Activated naive CD4-positive, alpha-beta T cell treated with anti-CD3 and anti-CD28 coated beads for 36 hours (primary cell): ENCODE measurements at regions not wholly inside any gene's neighbourhood (a gene's known extent, or its start where the extent isn't known, plus 50 kb on each side); places are given as distances from the start of the nearest gene placed in this dataset.

Experiments
- CTCF ChIA-PET: fragments of 350-600 bp; sonication (Branson Sonifier 250); formaldehyde crosslinking; loops from one replicate; lab custom pipeline; 2021; ENCODE audit warnings: antibody characterized with exemption; lab: Charles Lee
- DNase-seq: peaks from one replicate; pipeline ENCODE4 v3.0.0-alpha.2; 2020
- H3K27ac Mint-ChIP-seq: one replicate; pipeline ENCODE4 v1.8.0; 2021; ENCODE audit warnings: mild to moderate bottlenecking, mixed read lengths
- H3K27me3 Mint-ChIP-seq: one replicate; pipeline ENCODE4 v1.8.0; 2021; ENCODE audit warnings: low read depth, mixed read lengths
- H3K36me3 Mint-ChIP-seq: one replicate; pipeline ENCODE4 v1.8.0; 2021; ENCODE audit warnings: low read depth, mixed read lengths
- H3K4me1 Mint-ChIP-seq: one replicate; pipeline ENCODE4 v1.8.0; 2021; ENCODE audit warnings: low read depth, mixed read lengths
- H3K4me3 Mint-ChIP-seq: one replicate; pipeline ENCODE4 v1.8.0; 2021; ENCODE audit warnings: mild to moderate bottlenecking, moderate library complexity, mixed read lengths
- H3K9me3 Mint-ChIP-seq: one replicate; pipeline ENCODE4 v1.8.0; 2021; ENCODE audit warnings: mixed read lengths
- intact Hi-C: fragments of 100-400 bp; cut with micrococcal nuclease; formaldehyde crosslinking; loops from one replicate; pipeline ENCODE4 v1.15.1; 2023

GRCh38 chr10:27451054-27451453 lies 53.0 kb upstream of the RAB18 start:
- Mint-ChIP-seq H3K27me3 (no peaks in the 10 kb centered on the region), H3K4me3 (no peak overlapping the region), H3K27ac (no peak overlapping the region), H3K36me3 (no peaks in the 10 kb centered on the region), H3K4me1 (peaks cover 7% of the 10 kb centered on the region), H3K9me3 (no peaks in the 10 kb centered on the region)
- CTCF ChIA-PET = no interaction called here
- intact Hi-C loops = no loop called here
- DNase-seq = no peak

- peaks cover 7% of the 10 kb centered on the region for H3K4me1 Mint-ChIP-seq
- CTCF ChIA-PET = no interaction called here
- no peak for DNase-seq
- intact Hi-C loops = no loop called here
- H3K4me3 Mint-ChIP-seq = no peak overlapping the region
- no peak overlapping the region for H3K27ac Mint-ChIP-seq
- no peaks in the 10 kb centered on the region for H3K36me3 Mint-ChIP-seq
- H3K27me3 Mint-ChIP-seq = no peaks in the 10 kb centered on the region
- no peaks in the 10 kb centered on the region for H3K9me3 Mint-ChIP-seq
These were observed 53.9 kb upstream of the RAB18 start for GRCh38 chr10:27450225-27450624.

- CTCF ChIA-PET = no interaction called here
- Mint-ChIP-seq H3K4me3 (no peak overlapping the region), H3K36me3 (no peaks in the 10 kb centered on the region), H3K4me1 (peaks cover 7% of the 10 kb centered on the region), H3K27ac (no peak overlapping the region), H3K9me3 (no peaks in the 10 kb centered on the region), H3K27me3 (no peaks in the 10 kb centered on the region)
- no peak for DNase-seq
- intact Hi-C loops = loop anchor here (5.0 kb wide), 3 partner anchors 88 to 933 kb away; no protein-coding TSS in a partner anchor
These were observed 54.5 kb upstream of the RAB18 start for GRCh38 chr10:27449571-27449970.

GRCh38 chr10:27448921-27449320 lies 55.2 kb upstream of the RAB18 start:
- Mint-ChIP-seq H3K36me3 (no peaks in the 10 kb centered on the region), H3K4me3 (no peak overlapping the region), H3K27me3 (no peaks in the 10 kb centered on the region), H3K9me3 (no peaks in the 10 kb centered on the region), H3K27ac (no peak overlapping the region), H3K4me1 (peaks cover 7% of the 10 kb centered on the region)
- intact Hi-C loops = loop anchor here (5.0 kb wide), 3 partner anchors 88 to 933 kb away; no protein-coding TSS in a partner anchor
- CTCF ChIA-PET = interaction anchor here (0.5 to 1.9 kb wide), 4 partner anchors 13 to 808 kb away, joined by 3 to 7 read pairs (median 4); no protein-coding TSS in a partner anchor
- DNase-seq = no peak

- H3K4me3 Mint-ChIP-seq = no peak overlapping the region
- no peaks in the 10 kb centered on the region for H3K9me3 Mint-ChIP-seq
- no peaks in the 10 kb centered on the region for H3K36me3 Mint-ChIP-seq
- H3K4me1 Mint-ChIP-seq = peaks cover 7% of the 10 kb centered on the region
- no peaks in the 10 kb centered on the region for H3K27me3 Mint-ChIP-seq
- no peak for DNase-seq
- H3K27ac Mint-ChIP-seq = no peak overlapping the region
- CTCF ChIA-PET = interaction anchor here (0.6 to 1.9 kb wide), 5 partner anchors 14 to 210 kb away, joined by 3 to 7 read pairs (median 3); no protein-coding TSS in a partner anchor
- intact Hi-C loops = loop anchor here (2.0 to 5.0 kb wide), 7 partner anchors 57 to 935 kb away; partner anchors contain the start of gene RAB18
These were observed 56.6 kb upstream of the RAB18 start for GRCh38 chr10:27447540-27447939.

- Mint-ChIP-seq H3K4me3 (no peak overlapping the region), H3K27me3 (no peaks in the 10 kb centered on the region), H3K27ac (no peak overlapping the region), H3K36me3 (no peaks in the 10 kb centered on the region), H3K9me3 (no peaks in the 10 kb centered on the region), H3K4me1 (peaks cover 7% of the 10 kb centered on the region)
- no peak for DNase-seq
- intact Hi-C loops = loop anchor here (1.0 to 5.0 kb wide), 8 partner anchors 58 to 936 kb away; partner anchors contain the start of gene RAB18
- CTCF ChIA-PET = interaction anchor here (0.7 to 1.4 kb wide), 14 partner anchors 12 to 795 kb away, joined by 3 to 6 read pairs (median 4); no protein-coding TSS in a partner anchor
These were observed 57.8 kb upstream of the RAB18 start for GRCh38 chr10:27446091-27446918.

- CTCF ChIA-PET = interaction anchor here (0.6 to 0.7 kb wide), 2 partner anchors 191 to 210 kb away, joined by 4 read pairs; no protein-coding TSS in a partner anchor
- Mint-ChIP-seq H3K9me3 (no peaks in the 10 kb centered on the region), H3K4me3 (no peak overlapping the region), H3K27ac (no peak overlapping the region), H3K4me1 (peaks cover 7% of the 10 kb centered on the region), H3K36me3 (no peaks in the 10 kb centered on the region), H3K27me3 (no peaks in the 10 kb centered on the region)
- intact Hi-C loops = loop anchor here (5.0 kb wide), 3 partner anchors 92 to 937 kb away; no protein-coding TSS in a partner anchor
- no peak for DNase-seq
These were observed 59.0 kb upstream of the RAB18 start for GRCh38 chr10:27445070-27445469.

- no peak for DNase-seq
- H3K27ac Mint-ChIP-seq = no peak overlapping the region
- H3K27me3 Mint-ChIP-seq = peaks cover 4% of the 10 kb centered on the region
- CTCF ChIA-PET = interaction anchor here (1.0 to 1.5 kb wide), 2 partner anchors 35 to 70 kb away, joined by 3 to 8 read pairs; no protein-coding TSS in a partner anchor
- intact Hi-C loops = no loop called here
- H3K4me3 Mint-ChIP-seq = no peak overlapping the region
- H3K36me3 Mint-ChIP-seq = no peaks in the 10 kb centered on the region
- no peaks in the 10 kb centered on the region for H3K9me3 Mint-ChIP-seq
- no peaks in the 10 kb centered on the region for H3K4me1 Mint-ChIP-seq
These were observed 63.6 kb upstream of the RAB18 start for GRCh38 chr10:27440478-27440877.

GRCh38 chr10:27440021-27440420 lies 64.1 kb upstream of the RAB18 start:
- Mint-ChIP-seq H3K9me3 (no peaks in the 10 kb centered on the region), H3K27ac (no peak overlapping the region), H3K36me3 (no peaks in the 10 kb centered on the region), H3K27me3 (peaks cover 4% of the 10 kb centered on the region), H3K4me3 (no peak overlapping the region), H3K4me1 (no peaks in the 10 kb centered on the region)
- no peak for DNase-seq
- CTCF ChIA-PET = interaction anchor here (1.0 kb wide), 1 partner anchor 36 kb away, joined by 3 read pairs; no protein-coding TSS in a partner anchor
- intact Hi-C loops = no loop called here

GRCh38 chr10:27439101-27439500 lies 65.0 kb upstream of the RAB18 start:
- CTCF ChIA-PET = interaction anchor here (1.0 kb wide), 1 partner anchor 36 kb away, joined by 3 read pairs; no protein-coding TSS in a partner anchor
- H3K36me3 Mint-ChIP-seq = no peaks in the 10 kb centered on the region
- H3K27ac Mint-ChIP-seq = no peak overlapping the region
- intact Hi-C loops = no loop called here
- DNase-seq = no peak
- H3K4me1 Mint-ChIP-seq = no peaks in the 10 kb centered on the region
- peaks cover 4% of the 10 kb centered on the region for H3K27me3 Mint-ChIP-seq
- H3K4me3 Mint-ChIP-seq = no peak overlapping the region
- no peaks in the 10 kb centered on the region for H3K9me3 Mint-ChIP-seq

- Mint-ChIP-seq H3K4me1 (no peaks in the 10 kb centered on the region), H3K36me3 (no peaks in the 10 kb centered on the region), H3K27ac (no peak overlapping the region), H3K4me3 (no peak overlapping the region), H3K9me3 (no peaks in the 10 kb centered on the region), H3K27me3 (peaks cover 4% of the 10 kb centered on the region)
- intact Hi-C loops = no loop called here
- CTCF ChIA-PET = no interaction called here
- DNase-seq = no peak
These were observed 66.3 kb upstream of the RAB18 start for GRCh38 chr10:27437775-27438174.

- DNase-seq = no peak
- CTCF ChIA-PET = no interaction called here
- H3K27me3 Mint-ChIP-seq = peaks cover 4% of the 10 kb centered on the region
- H3K4me3 Mint-ChIP-seq = no peak overlapping the region
- H3K9me3 Mint-ChIP-seq = no peaks in the 10 kb centered on the region
- H3K4me1 Mint-ChIP-seq = no peaks in the 10 kb centered on the region
- no peaks in the 10 kb centered on the region for H3K36me3 Mint-ChIP-seq
- intact Hi-C loops = no loop called here
- no peak overlapping the region for H3K27ac Mint-ChIP-seq
These were observed 67.4 kb upstream of the RAB18 start for GRCh38 chr10:27436710-27437109.
